Epithelial cell of proximal tubule (primary cell): ENCODE measurements at regions not wholly inside any gene's neighbourhood (a gene's known extent, or its start where the extent isn't known, plus 50 kb on each side); places are given as distances from the start of the nearest gene placed in this dataset.

Source experiments
- DNase-seq: peaks from one replicate; pipeline ENCODE4 v3.0.0-alpha.2; 2011; ENCODE audit warnings: low read depth
- H3K4me3 ChIP-seq: 2 replicates; pipeline ENCODE4 v1.5.1; 2011; ENCODE audit warnings: low read depth, mild to moderate bottlenecking, low read length
- TF ChIP-seq, protein P1 (sequence below): conservative IDR thresholded peaks from 2 replicates; pipeline ENCODE4 v1.5.1; 2012; ENCODE audit warnings: low read depth, mild to moderate bottlenecking, low read length

DNA sequence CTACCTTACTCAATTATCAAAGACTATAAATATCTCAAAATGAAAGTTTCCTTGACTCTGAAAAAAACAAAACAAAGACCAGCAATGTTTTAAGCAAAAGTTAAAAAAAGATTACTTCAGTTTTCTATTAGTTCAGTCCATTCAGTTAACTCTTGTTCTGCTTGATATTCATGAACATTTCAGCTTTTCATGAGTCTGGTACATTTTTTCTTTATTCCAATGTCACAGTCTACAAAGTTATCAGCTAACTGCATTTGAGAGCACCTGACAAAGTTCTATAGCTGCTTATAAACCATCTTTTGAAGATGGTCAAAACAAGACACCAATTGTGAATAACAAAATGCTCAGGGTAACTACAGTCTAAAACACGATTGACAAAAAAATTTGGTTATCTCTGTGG, 156.1 kb upstream of the NOX3 start:
- TF ChIP-seq, protein P1, sequence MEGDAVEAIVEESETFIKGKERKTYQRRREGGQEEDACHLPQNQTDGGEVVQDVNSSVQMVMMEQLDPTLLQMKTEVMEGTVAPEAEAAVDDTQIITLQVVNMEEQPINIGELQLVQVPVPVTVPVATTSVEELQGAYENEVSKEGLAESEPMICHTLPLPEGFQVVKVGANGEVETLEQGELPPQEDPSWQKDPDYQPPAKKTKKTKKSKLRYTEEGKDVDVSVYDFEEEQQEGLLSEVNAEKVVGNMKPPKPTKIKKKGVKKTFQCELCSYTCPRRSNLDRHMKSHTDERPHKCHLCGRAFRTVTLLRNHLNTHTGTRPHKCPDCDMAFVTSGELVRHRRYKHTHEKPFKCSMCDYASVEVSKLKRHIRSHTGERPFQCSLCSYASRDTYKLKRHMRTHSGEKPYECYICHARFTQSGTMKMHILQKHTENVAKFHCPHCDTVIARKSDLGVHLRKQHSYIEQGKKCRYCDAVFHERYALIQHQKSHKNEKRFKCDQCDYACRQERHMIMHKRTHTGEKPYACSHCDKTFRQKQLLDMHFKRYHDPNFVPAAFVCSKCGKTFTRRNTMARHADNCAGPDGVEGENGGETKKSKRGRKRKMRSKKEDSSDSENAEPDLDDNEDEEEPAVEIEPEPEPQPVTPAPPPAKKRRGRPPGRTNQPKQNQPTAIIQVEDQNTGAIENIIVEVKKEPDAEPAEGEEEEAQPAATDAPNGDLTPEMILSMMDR = no peak
- DNase-seq = no peak
- no peak overlapping the region for H3K4me3 ChIP-seq

DNA sequence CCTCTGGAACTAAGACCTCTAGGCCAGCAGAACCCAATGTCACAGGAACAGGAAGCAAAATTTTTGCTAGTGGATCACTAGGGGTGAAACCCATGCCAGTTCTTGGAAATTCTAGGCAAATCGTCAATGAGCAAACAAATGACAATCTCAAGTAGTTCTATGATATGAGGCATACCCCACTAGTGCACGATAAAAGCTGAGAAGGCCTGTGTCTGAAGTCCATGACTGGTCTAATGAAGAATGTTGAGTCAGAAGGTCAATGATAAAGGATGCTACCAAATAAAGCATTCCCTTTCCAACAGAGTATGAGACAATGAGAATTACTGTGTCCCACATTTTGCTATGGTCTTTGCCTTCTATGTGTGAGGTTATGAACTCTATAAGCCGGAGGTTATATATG, 149.4 kb upstream of the NOX3 start:
- no peak for DNase-seq
- no peak overlapping the region for H3K4me3 ChIP-seq
- TF ChIP-seq, protein P1 = no peak

DNA sequence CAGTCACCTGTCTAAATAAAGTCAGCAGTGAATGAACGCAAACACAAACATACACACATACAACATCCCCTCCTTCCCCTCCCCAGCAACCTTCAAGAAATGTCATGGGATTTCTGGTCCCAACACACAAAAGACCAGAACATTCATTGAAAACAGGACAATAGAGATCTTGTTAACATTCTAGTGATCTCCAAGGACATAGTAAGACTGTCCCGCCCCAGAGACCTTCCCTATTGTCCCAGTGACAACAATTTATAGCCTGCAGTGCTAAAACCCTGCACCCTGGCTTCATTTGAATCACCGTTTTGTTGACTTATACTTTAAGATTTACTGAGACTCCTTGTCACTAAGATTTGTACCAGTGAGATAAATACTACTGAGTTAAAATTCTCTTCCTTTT, 143.9 kb upstream of the NOX3 start:
- TF ChIP-seq, protein P1 = no peak
- DNase-seq = no peak
- no peak overlapping the region for H3K4me3 ChIP-seq

DNA sequence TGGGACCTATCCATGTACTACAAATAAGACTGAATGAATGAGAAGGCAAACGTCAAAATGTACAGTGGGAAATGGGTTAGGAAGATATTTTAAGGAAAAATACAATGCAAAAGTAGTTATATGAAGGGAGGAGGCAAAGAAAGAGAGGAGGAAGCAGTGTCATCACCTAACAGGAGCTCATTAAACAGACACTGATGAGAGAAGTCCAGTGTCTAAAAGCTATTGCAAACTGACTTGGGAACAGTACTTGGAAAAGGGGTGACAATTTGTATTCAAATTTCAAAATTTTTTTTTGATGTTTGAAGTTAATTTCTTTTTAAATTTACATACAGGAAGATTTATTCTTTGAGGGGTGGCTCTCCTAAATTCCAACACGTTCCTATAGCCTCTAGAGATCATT, 143.5 kb upstream of the NOX3 start:
- no peak overlapping the region for H3K4me3 ChIP-seq

DNA sequence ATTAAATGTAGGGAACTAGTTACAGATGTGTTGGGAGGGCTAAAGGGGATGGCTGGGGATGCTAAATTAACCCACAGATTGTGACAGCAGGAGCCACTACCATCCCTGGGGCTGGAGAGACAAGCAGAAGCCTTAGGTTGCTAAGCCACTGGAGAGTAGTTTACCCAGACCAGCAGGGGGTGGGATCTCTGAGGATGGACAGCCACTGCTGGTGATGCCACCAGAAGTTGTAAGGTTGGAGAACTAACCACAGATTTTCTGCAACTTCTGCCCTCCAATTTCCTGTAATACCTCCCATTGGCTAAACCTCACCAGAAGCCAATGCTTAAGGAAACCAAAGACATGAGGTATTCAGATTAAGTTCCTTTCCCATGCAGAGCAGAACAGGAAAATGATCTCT, 139.6 kb upstream of the NOX3 start:
- no peak overlapping the region for H3K4me3 ChIP-seq
- TF ChIP-seq, protein P1 = no peak
- no peak for DNase-seq

More for the DNA sequence above, 143.5 kb upstream of the NOX3 start:
- no peak for DNase-seq
- TF ChIP-seq, protein P1 = no peak

DNA sequence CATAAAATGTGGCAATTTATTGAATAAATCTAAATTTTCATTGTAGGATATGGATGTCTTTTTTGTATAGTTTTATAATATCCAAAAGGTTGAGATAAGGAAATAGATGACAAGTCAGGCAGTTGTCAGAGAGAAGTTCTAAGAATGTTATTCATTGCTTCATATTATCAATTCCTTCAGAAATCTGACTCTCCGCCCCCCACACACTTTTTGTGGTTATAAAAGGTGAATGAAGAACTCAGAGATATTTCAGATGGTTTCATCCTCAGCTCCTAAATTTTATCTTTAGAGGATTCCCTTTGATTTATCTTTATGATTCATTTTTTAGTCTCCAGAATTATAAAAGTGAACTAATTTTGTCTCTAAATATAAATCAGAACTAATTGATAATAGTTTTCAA, 136.1 kb upstream of the NOX3 start:
- DNase-seq = no peak
- TF ChIP-seq, protein P1 = no peak
- no peak overlapping the region for H3K4me3 ChIP-seq

DNA sequence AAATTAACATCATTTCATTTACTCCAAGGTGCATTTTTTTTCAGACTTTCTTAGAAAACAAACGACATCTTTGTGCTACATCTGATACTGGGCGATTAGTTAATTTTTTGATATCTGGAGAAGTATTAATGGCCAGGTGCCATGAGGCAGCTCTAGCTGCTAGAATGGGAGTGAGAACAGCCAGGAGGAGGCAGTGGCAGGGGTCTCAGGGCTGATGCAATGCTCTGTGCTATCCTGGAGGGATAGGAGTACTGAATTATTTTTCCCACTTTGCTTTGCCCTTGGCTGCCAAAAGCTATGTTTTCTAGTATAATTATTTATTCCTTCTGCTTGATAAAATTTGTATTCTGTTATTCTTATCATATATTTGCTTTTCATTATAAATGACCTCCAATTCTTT, 133.6 kb upstream of the NOX3 start:
- no peak for DNase-seq
- no peak overlapping the region for H3K4me3 ChIP-seq
- TF ChIP-seq, protein P1 = no peak
